CD14-positive monocyte (primary cell): ENCODE measurements at regions not wholly inside any gene's neighbourhood (a gene's known extent, or its start where the extent isn't known, plus 50 kb on each side); places are given as distances from the start of the nearest gene placed in this dataset.
"Not testable (repeated sequence)": the region's sequence is repeated elsewhere in the genome, so short reads cannot be mapped to it uniquely, and the experiment has no call there.

Source experiments
- DNase-seq, 3 donors: peaks; one replicate each; pipeline ENCODE4 v3.0.0-alpha.2; 2011 to 2022
- H2AFZ ChIP-seq: 2 replicates; pipeline ENCODE4 v1.6.0; 2012; ENCODE audit warnings: mild to moderate bottlenecking, low read depth, low read length, inconsistent platforms; ENCODE audit not compliant: insufficient read depth, poor library complexity, severe bottlenecking
- H3K27ac ChIP-seq, 2 donors: 1 replicate in 1 of 2; 2 replicates in 1 of 2; pipeline ENCODE4 v1.5.1; 2012 to 2013; ENCODE audit warnings: low read length in 2 of 2, control low read depth in 1 of 2, inconsistent platforms in 1 of 2, low read depth in 1 of 2, mild to moderate bottlenecking in 1 of 2
- H3K27me3 ChIP-seq, 2 donors: one replicate each; pipeline versions ENCODE4 v1.6.0 to v1.6.1; 2011 to 2013; ENCODE audit warnings: low read length in 2 of 2; ENCODE audit not compliant: control insufficient read depth in 2 of 2, insufficient read depth in 2 of 2
- H3K36me3 ChIP-seq, 2 donors: replicated peaks in 1 of 2; 1 replicate in 1 of 2; 2 replicates in 1 of 2; pipeline versions ENCODE4 v1.5.1 to v1.6.1; 2012 to 2013; ENCODE audit warnings: low read length in 2 of 2, control low read depth in 1 of 2, inconsistent platforms in 1 of 2, mild to moderate bottlenecking in 1 of 2; ENCODE audit not compliant: insufficient read depth in 2 of 2, control insufficient read depth in 1 of 2
- H3K4me1 ChIP-seq, 2 donors: 1 replicate in 1 of 2; 2 replicates in 1 of 2; pipeline versions ENCODE4 v1.5.1 to v1.6.1; 2012 to 2013; ENCODE audit warnings: low read length in 2 of 2, control low read depth in 1 of 2, inconsistent platforms in 1 of 2, mild to moderate bottlenecking in 1 of 2, moderate library complexity in 1 of 2; ENCODE audit not compliant: insufficient read depth in 2 of 2, control insufficient read depth in 1 of 2
- H3K4me2 ChIP-seq: replicated peaks from 2 replicates; pipeline ENCODE3; 2012; ENCODE audit warnings: low read length, moderate library complexity, mild to moderate bottlenecking; ENCODE audit not compliant: poor library complexity, severe bottlenecking; ENCODE audit errors: extremely low read depth
- H3K4me3 ChIP-seq, 3 experiments: fragments of 200-600 bp in 1 of 3; sonication (generic) in 1 of 3; replicated peaks in 1 of 3; 1 replicate in 2 of 3; 2 replicates in 1 of 3; pipeline ENCODE4 v1.5.1; 2011 to 2013; ENCODE audit warnings: low read length in 3 of 3, mild to moderate bottlenecking in 3 of 3, control low read depth in 2 of 3, low read depth in 2 of 3, inconsistent platforms in 1 of 3, moderate library complexity in 1 of 3
- H3K79me2 ChIP-seq: 2 replicates; pipeline ENCODE4 v1.6.0; 2012; ENCODE audit warnings: mild to moderate bottlenecking, control low read depth, inconsistent platforms, low read length, moderate library complexity; ENCODE audit not compliant: insufficient read depth
- H3K9ac ChIP-seq: 2 replicates; pipeline ENCODE4 v1.6.0; 2017; ENCODE audit warnings: low read length, mild to moderate bottlenecking; ENCODE audit not compliant: insufficient read depth, poor library complexity, severe bottlenecking
- H3K9me3 ChIP-seq, 2 donors: replicated peaks in 1 of 2; 1 replicate in 1 of 2; 2 replicates in 1 of 2; pipeline versions ENCODE4 v1.5.1 to v1.6.1; 2012 to 2013; ENCODE audit warnings: low read length in 2 of 2, control low read depth in 1 of 2; ENCODE audit not compliant: control insufficient read depth in 1 of 2, insufficient read depth in 1 of 2
- H4K20me1 ChIP-seq: 2 replicates; pipeline ENCODE4 v1.6.0; 2012; ENCODE audit warnings: mild to moderate bottlenecking, low read length, control low read depth, moderate library complexity; ENCODE audit not compliant: insufficient read depth
- H3K27ac Mint-ChIP-seq, 7 donors: one replicate each; pipeline ENCODE4 v1.8.0; 2020; ENCODE audit warnings: mild to moderate bottlenecking in 7 of 7, mixed read lengths in 7 of 7, moderate library complexity in 6 of 7, inconsistent platforms in 2 of 7
- H3K27me3 Mint-ChIP-seq, 3 donors: one replicate each; pipeline ENCODE4 v1.8.0; 2021 to 2022; ENCODE audit warnings: low read depth in 3 of 3, mild to moderate bottlenecking in 3 of 3, mixed read lengths in 3 of 3, moderate library complexity in 3 of 3, inconsistent platforms in 1 of 3
- H3K36me3 Mint-ChIP-seq, 2 donors: one replicate each; pipeline ENCODE4 v1.8.0; 2020; ENCODE audit warnings: mixed read lengths in 2 of 2, inconsistent platforms in 1 of 2, mild to moderate bottlenecking in 1 of 2
- H3K4me1 Mint-ChIP-seq: one replicate; pipeline ENCODE4 v1.8.0; 2020; ENCODE audit warnings: mild to moderate bottlenecking, mixed read lengths
- H3K4me3 Mint-ChIP-seq, 2 donors: one replicate each; pipeline ENCODE4 v1.8.0; 2020; ENCODE audit warnings: mild to moderate bottlenecking in 2 of 2, mixed read lengths in 2 of 2, moderate library complexity in 1 of 2
- H3K9me3 Mint-ChIP-seq, 7 donors: one replicate each; pipeline ENCODE4 v1.8.0; 2020 to 2022; ENCODE audit warnings: mixed read lengths in 7 of 7, mild to moderate bottlenecking in 6 of 7, moderate library complexity in 6 of 7, inconsistent platforms in 2 of 7
- WGBS: methylation state at CpG from one replicate; pipeline ENCODE4 v1.1.5; 2013; ENCODE audit warnings: missing lambda C conversion rate; ENCODE audit not compliant: insufficient coverage; 5-methylcytosine and 5-hydroxymethylcytosine counted together
- intact Hi-C, 2 donors: fragments of 100-400 bp; cut with micrococcal nuclease; formaldehyde crosslinking; loops; one replicate each; pipeline versions ENCODE4 v1.15.0 to v1.15.1; 2023
- TF ChIP-seq, protein P1 (sequence below): fragments of 200-600 bp; IDR thresholded peaks from one replicate; pipeline ENCODE4 v1.8.0; 2022; ENCODE audit warnings: antibody characterized with exemption, mild to moderate bottlenecking

DNA sequence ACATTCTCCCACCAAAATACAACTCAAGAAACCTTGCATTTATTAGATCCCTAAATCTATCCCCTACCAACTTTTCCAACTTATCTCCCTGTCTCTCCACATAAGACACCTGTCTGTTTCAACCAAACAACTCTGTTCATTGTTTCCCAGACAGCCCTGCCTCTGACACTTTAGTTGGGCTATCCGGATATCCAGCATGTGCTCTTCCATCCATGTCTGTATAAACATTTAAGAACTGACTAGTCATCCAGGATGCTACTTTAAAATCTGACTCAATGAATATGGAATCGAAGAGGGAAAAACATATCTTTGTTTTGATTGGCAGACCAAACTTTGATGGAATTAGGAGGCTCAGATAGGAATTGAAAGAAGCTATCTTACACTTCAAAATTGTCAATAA lies 143.2 kb upstream of the DCAF8L1 start:
- Mint-ChIP-seq H3K4me3 (no peak overlapping the region), H3K9me3 (peaks cover 0 to 5% (median 0%) of the 10 kb centered on the region in 7 donors), H3K36me3 (no peaks in the 10 kb centered on the region), H3K27me3 (no peaks in the 10 kb centered on the region), H3K4me1 (peaks cover 2% of the 10 kb centered on the region), H3K27ac (no peak overlapping the region)
- peaks cover 0 to 8% of the 10 kb centered on the region in 2 donors for H3K4me1 ChIP-seq
- no peaks in the 10 kb centered on the region for H3K36me3 ChIP-seq
- WGBS = no CpG with 5 or more reads among the region's 2 CpGs
- H3K9ac ChIP-seq = no peak overlapping the region
- DNase-seq = no peak
- intact Hi-C loops = no loop called here
- H3K4me3 ChIP-seq = no peak overlapping the region
- TF ChIP-seq, protein P1, sequence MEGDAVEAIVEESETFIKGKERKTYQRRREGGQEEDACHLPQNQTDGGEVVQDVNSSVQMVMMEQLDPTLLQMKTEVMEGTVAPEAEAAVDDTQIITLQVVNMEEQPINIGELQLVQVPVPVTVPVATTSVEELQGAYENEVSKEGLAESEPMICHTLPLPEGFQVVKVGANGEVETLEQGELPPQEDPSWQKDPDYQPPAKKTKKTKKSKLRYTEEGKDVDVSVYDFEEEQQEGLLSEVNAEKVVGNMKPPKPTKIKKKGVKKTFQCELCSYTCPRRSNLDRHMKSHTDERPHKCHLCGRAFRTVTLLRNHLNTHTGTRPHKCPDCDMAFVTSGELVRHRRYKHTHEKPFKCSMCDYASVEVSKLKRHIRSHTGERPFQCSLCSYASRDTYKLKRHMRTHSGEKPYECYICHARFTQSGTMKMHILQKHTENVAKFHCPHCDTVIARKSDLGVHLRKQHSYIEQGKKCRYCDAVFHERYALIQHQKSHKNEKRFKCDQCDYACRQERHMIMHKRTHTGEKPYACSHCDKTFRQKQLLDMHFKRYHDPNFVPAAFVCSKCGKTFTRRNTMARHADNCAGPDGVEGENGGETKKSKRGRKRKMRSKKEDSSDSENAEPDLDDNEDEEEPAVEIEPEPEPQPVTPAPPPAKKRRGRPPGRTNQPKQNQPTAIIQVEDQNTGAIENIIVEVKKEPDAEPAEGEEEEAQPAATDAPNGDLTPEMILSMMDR = no peak
- H3K4me2 ChIP-seq = no peak overlapping the region
- no peaks in the 10 kb centered on the region for H3K9me3 ChIP-seq
- no peak overlapping the region for H3K27ac ChIP-seq
- no peaks in the 10 kb centered on the region for H3K79me2 ChIP-seq
- no peaks in the 10 kb centered on the region for H4K20me1 ChIP-seq
- no peak overlapping the region for H2AFZ ChIP-seq
- no peaks in the 10 kb centered on the region for H3K27me3 ChIP-seq

DNA sequence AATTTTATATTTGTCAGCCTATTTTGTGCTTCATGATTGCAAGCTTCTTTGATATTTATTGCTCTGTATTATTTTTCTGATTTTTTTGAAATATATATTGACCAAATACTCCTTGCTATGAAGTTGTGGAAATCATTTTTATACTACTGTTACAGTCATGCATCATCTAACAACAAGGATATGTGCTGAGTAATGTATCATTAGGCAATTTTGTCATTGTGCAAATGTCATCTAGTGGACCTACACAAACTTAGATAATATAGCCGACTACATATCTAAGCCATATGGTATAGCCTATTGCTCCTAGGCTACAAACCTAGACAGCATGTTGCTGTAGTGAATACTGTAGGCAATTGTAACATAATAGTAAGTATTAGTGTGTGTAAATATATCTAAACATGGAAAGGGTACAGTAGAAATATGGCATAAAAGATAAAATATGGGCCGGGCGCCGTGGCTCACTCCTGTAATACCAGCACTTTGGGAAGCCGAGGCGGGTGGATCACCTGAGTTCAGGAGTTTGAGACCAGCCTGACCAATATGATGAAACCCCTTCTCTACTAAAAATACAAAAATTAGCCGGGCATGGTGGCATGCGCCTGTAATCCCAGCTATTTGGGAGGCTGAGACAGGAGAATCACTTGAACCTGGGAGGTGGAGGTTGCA lies 139.5 kb upstream of the DCAF8L1 start:
- H3K27me3 ChIP-seq, H3K4me1 ChIP-seq, H3K27ac Mint-ChIP-seq, H3K36me3 Mint-ChIP-seq, intact Hi-C loops, H2AFZ ChIP-seq, H3K36me3 ChIP-seq, H3K4me2 ChIP-seq, H3K9me3 Mint-ChIP-seq, H3K9ac ChIP-seq, H3K9me3 ChIP-seq, H3K27me3 Mint-ChIP-seq, H3K4me3 Mint-ChIP-seq, H3K79me2 ChIP-seq, H3K27ac ChIP-seq, H4K20me1 ChIP-seq, H3K4me1 Mint-ChIP-seq, H3K4me3 ChIP-seq: not testable (repeated sequence)
- WGBS = no CpG with 5 or more reads among the region's 8 CpGs
- DNase-seq = peak in 1 of 3 donors; percentile 0
